Renal pelvis (tissue), 1 donor: ENCODE measurements at regions not wholly inside any gene's neighbourhood (a gene's known extent, or its start where the extent isn't known, plus 50 kb on each side); places are given as distances from the start of the nearest gene placed in this dataset.

Experiments used
- DNase-seq: peaks from one replicate; pipeline ENCODE4 v3.0.0-alpha.2; 2013

- no peak for DNase-seq
These were observed 152.9 kb downstream of the RPS24 start for GRCh38 chr10:78186572-78186971.

- no peak for DNase-seq
These were observed 153.7 kb downstream of the RPS24 start for GRCh38 chr10:78187371-78187770.

GRCh38 chr10:78188446-78188845 is 154.8 kb downstream of the RPS24 start:
- no peak for DNase-seq

GRCh38 chr10:78190051-78190825 is 156.6 kb downstream of the RPS24 start:
- no peak for DNase-seq

- DNase-seq, result no peak
These were observed 157.6 kb downstream of the RPS24 start for GRCh38 chr10:78191301-78191700.

- DNase-seq, result no peak
These were observed 159.5 kb downstream of the RPS24 start for GRCh38 chr10:78193189-78193588.

GRCh38 chr10:78194050-78194449 is 160.4 kb downstream of the RPS24 start:
- no peak for DNase-seq

GRCh38 chr10:78194539-78195402 is 161.1 kb downstream of the RPS24 start:
- no peak for DNase-seq

GRCh38 chr10:78196396-78196795 is 162.7 kb downstream of the RPS24 start:
- no peak for DNase-seq

- DNase-seq, result no peak
These were observed 163.3 kb downstream of the RPS24 start for GRCh38 chr10:78196964-78197363.

GRCh38 chr10:78197628-78198272 is 164.1 kb downstream of the RPS24 start:
- no peak for DNase-seq

- DNase-seq, result peak; percentile 68
These were observed 165.5 kb downstream of the RPS24 start for GRCh38 chr10:78199005-78199725.

- DNase-seq, result no peak
These were observed 166.1 kb downstream of the RPS24 start for GRCh38 chr10:78199759-78200158.

- DNase-seq, result no peak
These were observed 167.0 kb downstream of the RPS24 start for GRCh38 chr10:78200686-78201085.

GRCh38 chr10:78202386-78202785 is 168.7 kb downstream of the RPS24 start:
- DNase-seq, result no peak

- no peak for DNase-seq
These were observed 170.5 kb downstream of the RPS24 start for GRCh38 chr10:78203915-78204818.

GRCh38 chr10:78205457-78206016 is 171.9 kb downstream of the RPS24 start:
- no peak for DNase-seq

- DNase-seq, result no peak
These were observed 173.6 kb downstream of the RPS24 start for GRCh38 chr10:78207216-78207615.

GRCh38 chr10:78207776-78208175 is 174.1 kb downstream of the RPS24 start:
- no peak for DNase-seq

- no peak for DNase-seq
These were observed 176.3 kb downstream of the RPS24 start for GRCh38 chr10:78209970-78210369.

- no peak for DNase-seq
These were observed 176.9 kb downstream of the RPS24 start for GRCh38 chr10:78210548-78210947.
